ENCODE measurements at regions not wholly inside any gene's neighbourhood (a gene's known extent, or its start where the extent isn't known, plus 50 kb on each side); places are given as distances from the start of the nearest gene placed in this dataset.

- H3K27me3 ChIP-seq (ENCODE audit: insufficient read depth, low read length), result no peaks in the 10 kb centered on the region
Observed at GRCh38 chr7:121803039-121803438, 69.9 kb upstream of the PTPRZ1 start.

More at GRCh38 chr7:121803039-121803438, 69.9 kb upstream of the PTPRZ1 start:
- ChIA-PET CTCF (no interaction called here), POLR2A (no interaction called here), RAD21 (ENCODE audit: low non-redundant PET in 1 of 2, low total read pairs in 2 of 2, uncharacterized antibody in 2 of 2, unreplicated experiment in 2 of 2) (no interaction called here)
- H3K4me1 ChIP-seq (ENCODE audit: control insufficient read depth in 1 of 2, insufficient read depth in 2 of 2, low read length in 2 of 2), result no peaks in the 10 kb centered on the region
- no peaks in the 10 kb centered on the region for H4K20me1 ChIP-seq (ENCODE audit: insufficient read depth)
- ATAC-seq (no peak), DNase-seq (ENCODE audit: low read depth, low spot score) (no peak)
- no peak overlapping the region for H3K4me2 ChIP-seq (ENCODE audit: low read length)
- no peak overlapping the region for H3K9ac ChIP-seq (ENCODE audit: low read length)
- intact Hi-C loops (cut with micrococcal nuclease), result no loop called here
- no peaks in the 10 kb centered on the region for H3K9me3 ChIP-seq (ENCODE audit: control insufficient read depth in 1 of 2, insufficient read depth in 1 of 2, low read depth in 1 of 2, low read length in 2 of 2)
- H3K36me3 ChIP-seq (ENCODE audit: control insufficient read depth in 1 of 2, insufficient read depth in 2 of 2, low read length in 2 of 2), result no peaks in the 10 kb centered on the region
- BruUV-seq (replicated peaks), result no TSS peak
- no peak overlapping the region for H3K4me3 ChIP-seq (replicated peaks in 1 of 2; ENCODE audit: low read depth in 1 of 2, low read length in 2 of 2)
- no peaks in the 10 kb centered on the region for H3K79me2 ChIP-seq (ENCODE audit: insufficient read depth, low read length)
- no peaks in the 10 kb centered on the region for H3K9me2 ChIP-seq (ENCODE audit: insufficient read depth)
- H3K27ac ChIP-seq (ENCODE audit: low read depth, low read length), result no peak overlapping the region
- TF ChIP-seq CTCF (IDR thresholded peaks at IDR 0.05 in 2 of 3, conservative IDR thresholded peaks at IDR 0.05 in 1 of 3; ENCODE audit: borderline replicate concordance in 1 of 3, insufficient read depth in 1 of 3, low read depth in 2 of 3, low read length in 2 of 3), result no peak
- TF ChIP-seq RAD21 (IDR thresholded peaks at IDR 0.05; ENCODE audit: low read depth), result no peak
- TF ChIP-seq ZBTB33 (IDR thresholded peaks at IDR 0.05; ENCODE audit: extremely low read depth, insufficient replicate concordance, low read length), result no peak
- TF ChIP-seq ELF1 (IDR thresholded peaks at IDR 0.05; ENCODE audit: borderline replicate concordance, low read depth), result no peak
- no peak for TF ChIP-seq TCF7L2 (IDR thresholded peaks at IDR 0.05; ENCODE audit: borderline replicate concordance, extremely low read depth, insufficient read depth, insufficient read length)
- no peak overlapping the region for H2AFZ ChIP-seq (ENCODE audit: low read depth, low read length, poor library complexity, severe bottlenecking)
